Loucy (cell line): ENCODE measurements at regions not wholly inside any gene's neighbourhood (a gene's known extent, or its start where the extent isn't known, plus 50 kb on each side); places are given as distances from the start of the nearest gene placed in this dataset.

Source experiments
- H2AFZ ChIP-seq: fragments of 200-600 bp; sonication (generic); 2 replicates; pipeline ENCODE4 v1.6.0; 2016; ENCODE audit warnings: antibody characterized with exemption, mild to moderate bottlenecking, low read length, moderate library complexity
- H3F3A ChIP-seq: fragments of 200-600 bp; 2 replicates; pipeline ENCODE4 v1.6.0; 2016; ENCODE audit warnings: antibody characterized with exemption, low read depth, mild to moderate bottlenecking
- H3K27me3 ChIP-seq: fragments of 200-600 bp; sonication (generic); 2 replicates; pipeline ENCODE4 v1.6.1; 2014; ENCODE audit warnings: low read length, mild to moderate bottlenecking; ENCODE audit not compliant: insufficient read depth, poor library complexity, severe bottlenecking
- H3K36me3 ChIP-seq: fragments of 200-600 bp; sonication (generic); 2 replicates; pipeline ENCODE4 v1.6.1; 2016; ENCODE audit warnings: low read length; ENCODE audit not compliant: insufficient read depth
- H3K4me1 ChIP-seq: fragments of 200-600 bp; sonication (generic); 2 replicates; pipeline ENCODE4 v1.5.1; 2014; ENCODE audit warnings: low read length, mild to moderate bottlenecking; ENCODE audit not compliant: insufficient read depth, poor library complexity, severe bottlenecking
- H3K4me2 ChIP-seq: fragments of 200-600 bp; sonication (generic); 2 replicates; pipeline ENCODE4 v1.6.0; 2014; ENCODE audit warnings: antibody characterized with exemption, low read length, low read depth, mild to moderate bottlenecking; ENCODE audit not compliant: poor library complexity, severe bottlenecking
- H3K4me3 ChIP-seq: fragments of 200-600 bp; sonication (generic); 2 replicates; pipeline ENCODE4 v1.5.1; 2014; ENCODE audit warnings: low read length, mild to moderate bottlenecking, mixed read lengths; ENCODE audit not compliant: poor library complexity, severe bottlenecking
- H3K79me2 ChIP-seq: fragments of 200-600 bp; sonication (generic); 2 replicates; pipeline ENCODE4 v1.6.1; 2014; ENCODE audit warnings: low read length; ENCODE audit not compliant: insufficient read depth
- H3K9ac ChIP-seq: fragments of 200-600 bp; sonication (generic); 2 replicates; pipeline ENCODE4 v1.6.0; 2014; ENCODE audit warnings: mild to moderate bottlenecking, low read depth, low read length, moderate library complexity; ENCODE audit not compliant: poor library complexity, severe bottlenecking
- H3K9me2 ChIP-seq: fragments of 200-600 bp; sonication (generic); replicated peaks from 2 replicates; pipeline ENCODE4 v1.6.1; 2016; ENCODE audit warnings: low read depth, low read length, mixed read lengths
- H3K9me3 ChIP-seq: fragments of 200-600 bp; sonication (generic); 2 replicates; pipeline ENCODE4 v1.6.1; 2014; ENCODE audit warnings: mild to moderate bottlenecking, antibody characterized with exemption, low read length, low read depth; ENCODE audit not compliant: insufficient read depth
- H4K20me1 ChIP-seq: fragments of 200-600 bp; sonication (generic); 2 replicates; pipeline ENCODE4 v1.6.0; 2014; ENCODE audit warnings: antibody characterized with exemption, low read length, mild to moderate bottlenecking; ENCODE audit not compliant: insufficient read depth, poor library complexity, severe bottlenecking
- CTCF ChIP-seq: fragments of 200-600 bp; sonication (generic); conservative IDR thresholded peaks from 2 replicates; pipeline ENCODE4 v1.5.1; 2014; ENCODE audit warnings: mild to moderate bottlenecking, antibody characterized with exemption, low read length
- EZH2phosphoT487 ChIP-seq: fragments of 200-600 bp; IDR thresholded peaks from 2 replicates; pipeline ENCODE4 v1.6.1; 2018; ENCODE audit warnings: antibody characterized with exemption, mild to moderate bottlenecking, moderate library complexity, borderline replicate concordance

GRCh38 chr17:56700919-56701420 lies 107.5 kb downstream of the NOG start:
- no peaks in the 10 kb centered on the region for H3K9me3 ChIP-seq
- H2AFZ ChIP-seq = no peak overlapping the region

GRCh38 chr17:56707312-56708219 lies 114.1 kb downstream of the NOG start:
- H3K4me3 ChIP-seq = no peak overlapping the region
- H3K4me1 ChIP-seq = no peaks in the 10 kb centered on the region
- no peaks in the 10 kb centered on the region for H4K20me1 ChIP-seq
- no peaks in the 10 kb centered on the region for H3K9me2 ChIP-seq
- H3K4me2 ChIP-seq = no peak overlapping the region
- H3F3A ChIP-seq = no peaks in the 10 kb centered on the region
- H3K79me2 ChIP-seq = no peaks in the 10 kb centered on the region
- H3K36me3 ChIP-seq = no peaks in the 10 kb centered on the region
- H2AFZ ChIP-seq = no peak overlapping the region
- H3K27me3 ChIP-seq = no peaks in the 10 kb centered on the region
- H3K9ac ChIP-seq = no peak overlapping the region
- H3K9me3 ChIP-seq = 0 out of 2 replicates have a peak, but pooled peaks cover 3% of the 10 kb centered on the region
- TF ChIP-seq EZH2phosphoT487 (no peak), CTCF (no peak)

More at GRCh38 chr17:56700919-56701420, 107.5 kb downstream of the NOG start:
- H3K9ac ChIP-seq = no peak overlapping the region
- H3K36me3 ChIP-seq = no peaks in the 10 kb centered on the region
- H3K9me2 ChIP-seq = no peaks in the 10 kb centered on the region
- no peaks in the 10 kb centered on the region for H3F3A ChIP-seq
- no peaks in the 10 kb centered on the region for H3K79me2 ChIP-seq
- no peaks in the 10 kb centered on the region for H3K27me3 ChIP-seq
- peaks cover 13% of the 10 kb centered on the region for H3K4me1 ChIP-seq
- H4K20me1 ChIP-seq = no peaks in the 10 kb centered on the region
- no peak overlapping the region for H3K4me2 ChIP-seq
- no peak for TF ChIP-seq EZH2phosphoT487
- H3K4me3 ChIP-seq = no peak overlapping the region

- no peaks in the 10 kb centered on the region for H3K9me2 ChIP-seq
- no peaks in the 10 kb centered on the region for H3K79me2 ChIP-seq
- H3K4me1 ChIP-seq = no peaks in the 10 kb centered on the region
- no peaks in the 10 kb centered on the region for H3F3A ChIP-seq
- H3K27me3 ChIP-seq = no peaks in the 10 kb centered on the region
- TF ChIP-seq EZH2phosphoT487 (no peak), CTCF (no peak)
- H2AFZ ChIP-seq = no peak overlapping the region
- H3K4me2 ChIP-seq = no peak overlapping the region
- H3K9ac ChIP-seq = no peak overlapping the region
- H4K20me1 ChIP-seq = no peaks in the 10 kb centered on the region
- no peaks in the 10 kb centered on the region for H3K36me3 ChIP-seq
- H3K9me3 ChIP-seq = 0 out of 2 replicates have a peak, but pooled peaks cover 3% of the 10 kb centered on the region
- no peak overlapping the region for H3K4me3 ChIP-seq
Measured at GRCh38 chr17:56708220-56708558, 114.7 kb downstream of the NOG start.
